Hematopoietic multipotent progenitor cell treated with erythropoietin and hydrocortisone succinate and interleukin-3 and kit ligand, for 6 days (in vitro differentiated cells): ENCODE measurements at regions not wholly inside any gene's neighbourhood (a gene's known extent, or its start where the extent isn't known, plus 50 kb on each side); places are given as distances from the start of the nearest gene placed in this dataset.
"Not testable (repeated sequence)": the region's sequence is repeated elsewhere in the genome, so short reads cannot be mapped to it uniquely, and the experiment has no call there.

Experiments used
- DNase-seq: peaks from one replicate; pipeline ENCODE4 v3.0.0-alpha.2; 2015

DNA sequence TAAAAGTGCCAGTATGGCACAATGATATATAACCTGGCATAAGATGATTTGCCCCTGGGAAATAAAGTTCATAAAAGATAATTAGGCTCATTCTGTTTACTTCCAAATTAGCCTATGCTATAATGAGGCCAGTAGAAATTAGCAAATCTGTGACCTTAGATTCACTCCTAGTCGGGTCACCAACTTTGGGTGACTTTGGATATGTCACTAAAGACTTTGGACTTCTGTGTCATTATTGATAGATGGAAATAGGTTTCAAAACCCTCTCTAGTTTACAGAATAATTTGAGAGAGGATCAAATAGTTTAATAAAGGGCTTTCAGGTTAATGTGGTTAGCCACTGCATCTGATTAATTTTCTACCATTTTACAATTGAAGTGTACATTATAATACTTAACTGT lies 1869.3 kb upstream of the FLRT2 start:
- DNase-seq: no peak

DNA sequence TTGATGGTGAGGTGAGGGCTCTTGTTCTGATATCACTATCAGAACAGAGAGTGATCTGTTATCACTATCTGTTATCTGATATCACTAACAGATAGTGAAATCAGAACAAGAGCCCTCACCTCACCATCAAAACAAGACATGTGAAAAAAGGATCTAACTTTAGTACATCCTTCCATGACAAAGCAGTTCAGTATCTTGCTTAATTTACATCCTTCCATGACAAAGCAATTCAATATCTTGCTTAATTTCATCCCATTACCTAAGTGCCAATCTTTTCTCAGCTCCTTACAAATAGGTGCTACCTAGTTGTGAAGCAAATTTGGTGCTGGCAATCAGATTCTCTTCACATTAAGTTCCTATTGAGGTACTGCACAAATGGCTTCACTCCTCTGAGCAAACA lies 1865.6 kb upstream of the FLRT2 start:
- no peak for DNase-seq

- no peak for DNase-seq
Measured at GRCh38 chr14:83689265-83689664, 1840.7 kb upstream of the FLRT2 start.

- DNase-seq: no peak
Measured at GRCh38 chr14:83697099-83697498, 1832.8 kb upstream of the FLRT2 start.

- no peak for DNase-seq
Measured at GRCh38 chr14:83702619-83703018, 1827.3 kb upstream of the FLRT2 start.

GRCh38 chr14:83706231-83706954 lies 1823.6 kb upstream of the FLRT2 start:
- DNase-seq: no peak

GRCh38 chr14:83707056-83707455 lies 1822.9 kb upstream of the FLRT2 start:
- no peak for DNase-seq

- no peak for DNase-seq
Measured at GRCh38 chr14:83709116-83709515, 1820.8 kb upstream of the FLRT2 start.

DNA sequence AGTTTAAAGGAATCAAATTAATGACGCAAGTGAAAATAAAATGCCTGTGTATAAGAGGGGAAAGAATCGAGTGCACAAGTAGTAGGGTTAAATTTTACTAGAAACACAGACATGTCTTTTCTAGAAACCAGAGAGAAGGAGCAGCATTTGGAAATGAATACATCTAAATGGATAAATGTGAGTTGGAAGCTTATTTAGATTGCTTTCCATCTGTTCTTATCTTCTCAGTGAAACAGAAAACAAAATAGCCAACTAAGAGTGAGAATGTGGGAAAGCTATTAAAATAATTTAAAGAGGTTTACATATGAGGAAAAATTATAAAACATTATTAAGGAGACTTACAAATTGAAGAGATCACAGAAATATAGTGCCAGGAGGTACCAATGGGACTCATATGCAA lies 1818.9 kb upstream of the FLRT2 start:
- no peak for DNase-seq

DNA sequence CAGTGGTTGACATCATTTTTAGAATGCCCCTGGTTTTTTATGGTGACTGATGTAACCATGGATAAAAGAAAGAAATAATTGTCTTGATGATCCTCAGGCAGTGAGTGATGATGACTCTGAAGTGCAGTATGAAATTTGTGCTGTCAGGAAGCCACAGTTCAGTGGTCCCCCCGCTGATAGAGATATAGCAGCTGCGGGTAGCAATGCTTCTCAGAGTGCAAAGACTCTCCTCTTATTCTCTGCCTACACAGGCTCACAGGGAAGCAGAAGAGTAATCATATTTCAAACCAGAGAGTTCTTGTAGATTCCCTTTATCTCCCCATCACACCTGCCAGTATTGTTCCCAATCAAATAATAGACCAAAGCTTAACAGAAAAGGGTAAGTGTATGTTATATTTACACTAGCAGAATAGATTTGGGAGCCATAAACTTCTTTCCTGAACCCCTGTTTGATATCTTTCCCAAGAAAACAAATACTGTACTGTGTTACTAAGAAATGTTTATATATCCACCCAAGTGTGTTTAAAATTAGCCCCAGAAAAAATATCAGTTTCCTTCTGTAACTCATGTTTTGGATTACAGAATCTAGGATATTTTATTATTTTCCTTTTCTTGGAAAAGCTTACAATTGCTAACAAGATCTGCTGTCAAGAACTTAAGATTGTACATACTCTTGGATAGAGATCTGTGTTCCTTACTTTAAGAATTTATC lies 1817.4 kb upstream of the FLRT2 start:
- DNase-seq: no peak

DNA sequence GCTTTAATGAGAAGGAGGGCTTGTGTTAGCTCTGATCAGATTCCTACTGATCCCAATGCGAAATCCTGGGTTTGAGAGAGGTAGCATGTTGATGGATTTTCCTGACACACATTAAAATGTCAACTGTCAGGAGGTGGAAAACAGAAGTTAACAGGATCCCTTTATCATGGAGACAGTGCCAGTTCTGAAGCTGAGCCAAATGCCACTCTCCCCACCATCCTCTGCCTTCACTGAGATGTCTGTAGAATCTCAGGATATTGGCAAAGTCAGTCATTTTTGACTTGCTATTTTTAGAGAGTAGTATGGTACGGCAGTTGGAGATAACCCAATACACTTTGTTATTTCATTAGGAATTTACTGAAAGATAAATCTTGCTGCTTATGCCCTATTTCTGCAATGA lies 1816.2 kb upstream of the FLRT2 start:
- no peak for DNase-seq

DNA sequence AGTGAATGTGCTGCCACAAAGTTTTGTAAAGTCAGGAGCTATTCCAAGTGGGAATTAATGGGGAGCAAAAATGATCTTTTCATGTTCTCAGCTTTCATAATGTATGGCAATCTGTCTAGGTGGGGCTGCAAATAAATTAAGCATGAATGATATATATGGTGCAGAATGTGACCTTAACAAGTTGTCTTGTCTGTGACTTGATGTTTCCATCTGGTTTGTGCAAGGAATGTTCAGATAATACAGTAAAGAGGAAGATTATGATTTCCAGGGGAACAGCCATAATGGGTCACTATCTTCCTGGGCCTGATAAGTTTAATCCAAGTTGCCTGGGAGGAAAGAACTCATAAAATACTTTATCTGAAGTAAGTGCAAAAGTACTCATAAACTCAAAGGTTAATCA lies 1815.8 kb upstream of the FLRT2 start:
- no peak for DNase-seq

- not testable (repeated sequence) for DNase-seq
Measured at GRCh38 chr14:83719435-83719834, 1810.5 kb upstream of the FLRT2 start.

- no peak for DNase-seq
Measured at GRCh38 chr14:83733670-83734069, 1796.3 kb upstream of the FLRT2 start.

GRCh38 chr14:83734431-83734830 lies 1795.5 kb upstream of the FLRT2 start:
- no peak for DNase-seq

- DNase-seq: no peak
Measured at GRCh38 chr14:83741269-83741668, 1788.7 kb upstream of the FLRT2 start.

GRCh38 chr14:83744224-83744623 lies 1785.7 kb upstream of the FLRT2 start:
- DNase-seq: no peak

DNA sequence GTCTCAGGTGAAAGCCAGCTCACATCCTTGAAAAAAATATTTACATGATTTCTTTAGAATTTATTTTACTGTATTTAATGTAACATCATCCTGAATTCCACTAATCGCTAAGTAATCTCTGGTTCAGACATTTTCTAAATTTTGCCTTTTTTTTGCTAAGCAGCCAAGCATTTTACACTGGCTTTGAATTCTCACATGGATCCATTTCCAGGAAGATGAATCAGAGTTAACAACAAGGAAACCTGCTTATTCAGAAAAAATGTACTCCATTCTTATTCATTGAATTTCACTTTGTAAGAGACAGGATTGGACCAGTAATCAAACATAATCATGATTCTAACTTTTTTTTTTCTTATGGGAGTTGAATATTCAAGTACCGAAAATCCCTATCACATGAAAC lies 1785.1 kb upstream of the FLRT2 start:
- DNase-seq: no peak

DNA sequence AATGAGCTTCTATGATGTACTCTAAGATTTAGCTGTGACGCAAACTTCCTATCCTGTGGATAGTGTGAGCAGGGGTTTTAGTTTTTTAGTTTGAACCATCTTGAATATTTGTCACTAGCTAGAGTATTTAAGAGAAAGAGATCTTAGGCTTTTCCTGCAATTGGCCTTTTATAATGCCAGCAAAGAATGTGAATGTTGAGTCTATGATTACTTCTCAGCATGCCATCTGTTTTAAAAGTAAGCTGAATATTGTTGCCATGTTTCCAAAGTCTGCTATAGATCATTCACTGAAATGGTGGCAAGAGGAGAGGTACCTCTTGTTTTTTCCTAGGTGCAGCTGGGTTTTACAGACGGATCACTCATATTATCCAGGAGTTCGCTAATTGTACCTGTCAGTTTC lies 1783.6 kb upstream of the FLRT2 start:
- DNase-seq: no peak

DNA sequence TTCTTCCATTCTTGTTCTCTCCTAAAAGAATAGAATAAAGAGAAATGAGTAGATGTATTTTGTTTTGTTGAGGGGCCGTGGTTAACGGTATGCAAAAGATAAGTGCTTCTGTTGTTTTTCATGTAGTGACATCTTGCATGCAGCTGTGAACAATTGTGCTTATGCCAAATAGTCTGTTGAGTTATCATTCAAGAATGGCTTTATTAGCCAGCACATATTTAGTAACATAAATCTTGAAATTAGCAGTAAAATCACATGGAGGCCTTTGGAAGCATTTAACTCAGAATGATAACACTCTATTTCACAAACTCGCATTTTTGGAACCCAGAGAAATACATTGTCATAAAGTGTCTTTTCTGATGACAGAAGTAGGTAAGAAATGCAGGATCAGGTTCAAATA lies 1772.0 kb upstream of the FLRT2 start:
- DNase-seq: no peak

- no peak for DNase-seq
Measured at GRCh38 chr14:83764656-83765599, 1765.0 kb upstream of the FLRT2 start.

DNA sequence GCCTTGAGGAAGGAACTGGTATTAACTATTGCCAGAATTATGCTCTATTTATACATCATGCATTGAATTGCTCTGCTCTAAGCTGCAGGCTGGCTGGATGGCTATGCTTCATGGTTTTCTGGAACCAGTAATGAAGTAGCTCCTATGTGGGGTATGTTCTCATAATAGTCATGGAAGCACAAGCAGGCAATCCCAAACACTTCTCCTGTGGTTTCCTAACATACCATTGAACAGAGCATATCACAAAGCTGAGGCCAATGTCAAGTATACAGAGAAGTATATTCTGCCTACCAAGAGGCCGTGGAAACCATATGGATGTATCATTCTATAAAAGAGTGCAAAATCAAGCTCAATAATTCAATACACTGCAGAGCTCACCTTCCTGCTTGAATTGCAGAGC lies 1752.4 kb upstream of the FLRT2 start:
- DNase-seq: no peak

GRCh38 chr14:83779266-83779665 lies 1750.7 kb upstream of the FLRT2 start:
- no peak for DNase-seq

DNA sequence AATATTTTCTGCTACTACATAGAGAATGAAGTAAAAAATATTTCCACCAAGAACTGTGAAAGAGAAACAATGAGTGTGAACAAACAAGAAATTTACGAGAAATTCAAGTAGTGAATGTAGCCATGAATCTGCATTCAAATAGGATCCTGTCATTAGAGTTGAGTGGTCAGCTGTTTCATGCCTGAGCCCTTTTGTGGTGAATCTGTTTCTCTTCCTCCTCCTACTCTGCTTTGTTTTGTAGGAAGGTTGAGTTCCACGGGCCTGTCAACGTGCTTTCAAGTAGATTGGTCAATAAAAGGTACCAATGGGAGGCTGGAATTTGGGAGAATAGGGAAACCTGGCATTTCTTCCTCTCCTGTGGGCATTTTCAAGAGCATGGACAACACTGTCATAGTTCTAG lies 1749.6 kb upstream of the FLRT2 start:
- no peak for DNase-seq
